Right renal pelvis (tissue), 4 donors: ENCODE measurements at regions not wholly inside any gene's neighbourhood (a gene's known extent, or its start where the extent isn't known, plus 50 kb on each side); places are given as distances from the start of the nearest gene placed in this dataset.

Source experiments
- DNase-seq, 4 donors: peaks; one replicate each; pipeline ENCODE4 v3.0.0-alpha.2; 2013; ENCODE audit warnings: low read depth in 4 of 4, low spot score in 3 of 4, missing footprints in 1 of 4

DNA sequence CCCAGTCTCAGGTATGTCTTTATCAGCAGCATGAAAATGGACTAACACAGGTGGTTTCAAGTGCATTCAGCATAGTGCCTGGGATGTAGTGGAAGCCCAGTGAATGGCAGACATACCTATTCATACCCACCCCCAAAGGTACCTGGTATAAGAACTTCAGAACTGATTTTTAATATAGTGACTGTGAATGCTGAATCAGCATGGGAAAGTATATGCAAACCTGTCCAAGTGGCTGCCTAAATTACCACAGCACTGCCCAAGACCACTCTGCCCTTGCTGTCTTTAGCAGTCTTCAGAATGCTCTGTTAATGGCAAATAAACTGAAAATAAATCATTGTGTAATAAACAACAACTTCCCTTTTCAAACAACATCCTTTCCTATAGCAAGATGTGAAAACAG is 312.1 kb downstream of the GPAM start:
- no peak for DNase-seq

DNA sequence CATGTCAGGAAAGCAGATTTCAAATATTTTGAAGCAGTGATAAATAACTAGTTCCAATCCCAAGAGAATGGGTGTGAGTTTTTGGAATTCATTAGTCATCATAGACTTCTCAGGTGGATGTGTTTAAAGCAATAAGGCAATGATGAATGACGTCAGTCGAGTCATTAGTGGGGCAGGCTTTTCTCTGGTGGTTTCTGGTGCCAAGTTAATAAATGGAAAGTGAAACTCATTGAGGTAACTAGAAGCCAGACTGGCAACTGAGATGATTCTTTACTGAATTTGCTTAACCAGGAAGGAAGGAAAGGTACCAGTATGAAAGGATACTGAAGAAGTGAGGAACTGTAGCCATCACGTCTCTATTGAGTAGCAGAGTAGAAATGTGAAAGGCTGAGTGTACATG is 311.0 kb downstream of the GPAM start:
- DNase-seq: no peak

DNA sequence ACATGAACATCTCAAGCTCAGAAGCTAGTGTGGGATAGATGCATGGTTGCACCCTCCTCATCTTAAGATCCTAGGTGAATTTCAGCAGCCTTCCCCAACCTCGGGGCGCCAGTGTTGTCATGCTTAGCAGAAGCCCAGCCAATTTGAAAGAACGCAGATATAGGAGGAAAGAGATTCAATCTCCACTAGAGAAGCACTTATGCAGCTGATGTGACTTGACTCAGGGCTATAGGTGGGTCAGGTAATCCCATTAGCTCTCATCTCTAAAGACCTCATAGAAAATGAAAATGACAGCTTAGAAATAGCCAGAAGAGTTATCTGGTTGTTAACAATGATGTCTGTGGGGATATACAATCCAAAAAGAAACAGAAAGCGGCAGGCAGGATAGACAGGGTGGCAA is 310.5 kb downstream of the GPAM start:
- DNase-seq: no peak

DNA sequence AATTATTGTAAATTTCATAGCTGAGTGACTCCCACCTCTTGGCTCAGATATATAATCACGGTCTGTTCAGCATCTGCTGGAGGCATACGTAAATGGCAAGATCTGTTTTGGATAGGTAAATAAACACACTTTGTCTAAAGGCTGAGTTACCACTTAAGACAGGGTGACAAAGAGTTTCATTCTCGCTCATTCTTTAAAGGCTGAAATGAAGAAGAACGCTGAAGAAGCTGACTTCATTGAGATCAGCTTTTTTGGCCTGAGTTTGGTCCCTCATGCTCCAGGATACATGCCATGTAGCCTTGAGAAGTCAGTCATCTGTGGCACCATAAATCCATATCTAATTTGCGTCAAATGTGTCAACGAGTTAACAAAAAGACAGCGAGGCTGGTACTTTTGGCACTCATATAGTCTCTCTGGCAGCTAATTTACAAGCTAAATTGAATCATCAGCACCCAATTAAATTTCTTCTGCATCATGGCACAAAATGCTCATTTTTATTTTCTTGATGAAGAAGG is 309.9 kb downstream of the GPAM start:
- DNase-seq: no peak

DNA sequence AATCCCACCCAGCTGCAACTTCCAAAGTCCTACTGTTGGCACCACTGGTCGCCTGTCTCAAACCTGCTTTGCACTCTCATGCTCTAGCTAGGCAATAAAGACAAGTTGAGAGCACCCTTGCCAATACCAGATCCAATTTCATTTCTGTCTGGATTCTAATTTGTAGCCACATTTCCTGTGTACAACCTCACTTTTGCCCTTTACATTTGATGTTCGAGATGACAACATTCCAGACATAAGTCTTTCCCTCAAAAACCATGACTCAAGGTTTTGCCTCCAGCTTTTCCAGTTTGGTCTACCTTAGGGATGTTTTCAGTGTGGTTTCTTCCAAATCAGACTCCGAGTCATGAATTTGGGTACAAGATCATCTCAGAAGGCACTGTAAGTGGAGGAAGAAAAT is 309.0 kb downstream of the GPAM start:
- no peak for DNase-seq

DNA sequence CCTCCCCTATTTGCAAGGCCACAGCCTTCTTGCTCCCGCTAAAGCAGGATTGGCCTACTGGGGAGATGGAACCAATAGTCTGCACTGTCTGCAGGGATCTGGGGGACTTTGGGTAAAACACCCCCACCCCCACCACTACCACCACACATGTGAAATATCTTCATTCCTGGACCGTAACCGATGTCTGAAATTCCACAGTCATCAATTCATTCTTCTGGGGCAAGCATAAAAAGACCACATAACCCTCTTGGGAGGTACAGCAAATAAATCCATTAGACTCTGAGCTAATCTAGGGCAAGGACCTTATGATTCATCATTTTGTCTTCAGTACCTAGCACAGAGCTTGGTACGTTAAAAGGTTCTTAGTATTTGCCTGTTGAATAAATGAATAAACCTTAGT is 307.8 kb downstream of the GPAM start:
- DNase-seq: no peak

DNA sequence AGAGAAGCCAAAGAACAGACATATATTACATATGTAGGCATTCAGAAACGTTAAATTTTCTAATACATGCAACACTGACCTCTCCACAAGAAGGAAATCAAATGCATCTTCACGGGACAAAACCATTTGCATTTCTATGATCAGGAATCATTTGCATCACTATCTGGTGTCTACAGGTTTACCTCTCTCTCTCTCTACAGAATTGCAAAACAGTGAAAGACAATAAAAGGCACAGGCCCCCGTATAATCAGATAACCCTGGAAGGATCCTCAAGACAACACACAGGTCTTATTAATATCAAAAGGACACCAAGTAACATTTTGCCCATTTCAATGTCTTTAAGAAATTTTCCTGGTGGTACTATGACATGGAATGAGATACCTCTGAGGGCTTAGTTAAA is 306.3 kb downstream of the GPAM start:
- DNase-seq: no peak

DNA sequence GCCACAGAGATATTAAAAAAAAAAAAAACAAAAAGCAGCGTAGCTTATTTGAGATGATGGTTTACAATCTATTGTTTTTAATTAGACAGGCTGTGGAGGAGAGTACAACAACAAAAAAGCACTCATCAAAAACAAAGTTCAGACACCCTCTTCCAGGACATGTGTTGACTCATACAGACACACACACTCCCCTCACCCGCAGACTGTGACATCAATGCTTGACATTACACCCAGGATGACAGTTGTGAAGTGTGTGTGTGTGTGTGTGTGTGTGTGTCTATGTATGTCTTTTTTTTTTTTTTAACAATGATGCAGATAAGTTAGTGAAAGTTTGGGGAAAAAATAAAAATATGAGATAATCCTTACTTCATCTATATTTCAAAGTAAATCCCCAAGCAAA is 303.6 kb downstream of the GPAM start:
- DNase-seq: no peak

DNA sequence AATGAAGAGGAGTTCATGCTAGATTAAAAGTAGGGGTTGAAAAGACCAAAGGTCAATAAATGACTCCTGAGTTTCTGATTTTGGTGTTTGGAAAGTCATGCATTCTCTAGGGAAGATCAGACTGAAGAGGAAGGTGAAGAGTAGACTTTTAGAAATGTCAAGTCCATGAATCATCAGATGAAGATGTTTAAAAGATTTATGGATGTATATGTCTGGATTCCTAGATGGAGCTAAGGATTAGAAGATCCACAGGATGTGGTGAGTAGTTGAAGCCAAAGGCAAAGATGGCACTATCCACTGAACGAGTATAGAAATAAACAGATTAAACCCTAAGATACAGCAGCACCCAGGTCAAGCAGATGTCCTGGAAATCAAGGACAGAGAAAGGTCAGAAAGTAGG is 298.5 kb downstream of the GPAM start:
- DNase-seq: no peak

DNA sequence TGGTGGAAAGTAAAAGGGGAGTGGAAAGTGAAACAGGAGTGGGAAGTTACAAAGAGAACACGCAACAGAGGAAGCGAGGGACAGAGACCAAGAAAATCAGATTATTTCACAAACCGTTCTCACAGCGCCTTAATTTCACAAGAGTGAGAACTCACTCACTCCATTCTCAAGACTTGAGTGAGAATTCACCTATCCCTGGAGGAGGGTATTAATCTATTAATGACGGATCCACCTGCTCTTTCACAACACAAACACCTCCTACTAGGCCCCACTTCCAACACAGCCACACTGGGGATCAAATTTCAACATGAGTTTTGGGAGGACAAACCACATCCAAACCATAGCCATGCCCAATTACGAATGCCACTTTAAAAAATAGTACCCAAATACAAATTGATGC is 297.6 kb downstream of the GPAM start:
- DNase-seq: no peak

DNA sequence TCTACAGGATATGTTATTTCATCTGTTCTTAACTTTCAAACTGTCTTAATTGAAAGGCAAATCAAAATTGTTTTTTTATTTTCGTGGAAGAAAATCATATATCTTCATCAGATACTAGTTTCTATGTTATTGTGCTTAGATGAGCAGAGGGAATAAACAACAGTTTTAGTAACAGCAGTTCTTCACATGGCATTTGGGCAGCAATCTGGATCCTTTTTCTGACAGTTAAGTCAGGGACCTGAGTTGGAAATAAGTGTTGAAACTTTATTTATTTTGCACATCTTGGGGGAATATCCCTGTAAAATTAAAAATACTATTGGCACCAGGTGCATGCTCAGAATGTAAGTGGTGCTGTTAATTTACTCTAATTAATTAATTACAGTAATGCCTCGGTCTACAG is 296.3 kb downstream of the GPAM start:
- DNase-seq: no peak

DNA sequence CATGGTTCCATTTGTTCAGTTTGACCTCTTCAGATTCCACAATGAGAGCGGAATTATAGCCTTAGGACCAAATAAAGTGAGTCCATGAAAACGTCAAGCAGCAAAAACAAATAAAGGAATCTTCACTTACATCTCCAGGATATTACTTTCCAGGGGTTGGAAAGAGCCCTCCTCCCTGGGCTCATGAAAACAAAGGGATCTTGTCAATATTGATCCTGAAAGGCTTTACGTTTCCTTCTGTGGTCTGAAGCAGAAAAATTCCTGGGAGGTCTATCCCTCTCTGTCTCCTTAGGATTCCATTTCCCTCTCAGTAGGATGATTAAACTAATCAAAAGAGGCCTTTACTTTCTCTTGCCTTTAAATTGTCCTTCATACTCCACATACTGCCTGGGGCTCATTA is 293.5 kb downstream of the GPAM start:
- no peak for DNase-seq

DNA sequence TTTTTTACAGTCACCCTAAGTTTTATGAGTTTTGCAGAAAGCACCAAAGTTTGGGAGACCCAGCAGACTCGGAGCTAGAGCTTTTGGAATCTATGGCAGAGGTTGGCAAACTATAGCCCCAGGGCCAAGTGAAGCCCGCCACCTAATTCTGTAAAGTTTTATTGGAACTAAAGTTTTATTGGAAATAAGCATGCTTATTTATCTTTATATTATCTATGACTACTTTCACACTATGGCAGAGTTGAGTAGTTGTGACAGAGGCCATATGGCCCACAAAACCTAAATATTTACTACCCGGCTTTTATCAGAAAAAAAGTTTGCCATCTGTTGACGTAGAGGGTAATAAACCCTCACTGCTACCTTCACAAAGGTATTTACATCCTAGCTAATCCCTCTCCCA is 267.6 kb downstream of the GPAM start:
- DNase-seq: no peak

DNA sequence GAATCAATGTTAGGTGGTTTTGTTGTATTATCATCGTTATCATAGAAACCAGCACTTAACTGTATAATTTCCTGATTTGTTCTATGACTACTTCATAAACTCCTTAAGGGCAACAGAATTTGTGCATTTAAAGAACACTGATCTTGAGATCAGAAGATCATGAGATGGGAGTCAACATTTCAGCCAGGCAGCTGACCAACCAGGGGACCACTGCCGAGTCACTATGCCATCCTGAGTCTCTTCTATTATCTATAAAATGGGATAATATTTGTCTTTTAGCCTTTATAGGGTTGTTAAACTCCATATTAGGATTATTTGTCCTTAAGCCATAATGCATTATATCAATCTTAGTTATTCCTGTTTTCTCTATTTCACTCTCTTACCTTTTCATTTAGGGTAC is 261.7 kb downstream of the GPAM start:
- DNase-seq: no peak

DNA sequence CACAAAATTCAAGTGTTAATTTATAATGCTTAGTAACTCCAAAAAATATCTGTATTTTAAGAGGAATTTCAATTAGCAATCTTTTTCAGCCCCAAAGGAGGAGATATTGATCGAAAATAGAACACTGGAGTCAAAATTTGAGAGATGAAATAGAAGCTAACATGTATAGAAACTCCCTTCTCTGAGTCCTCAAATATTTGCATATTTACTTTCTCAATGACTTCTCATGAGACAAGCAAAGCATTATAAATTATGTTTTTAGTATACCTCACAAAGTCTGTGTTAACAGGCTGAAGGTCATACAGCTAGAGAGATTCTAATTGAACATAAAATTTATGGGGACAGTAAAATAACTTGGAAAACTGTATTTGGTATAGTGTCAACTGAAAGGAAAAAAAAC is 260.5 kb downstream of the GPAM start:
- no peak for DNase-seq

DNA sequence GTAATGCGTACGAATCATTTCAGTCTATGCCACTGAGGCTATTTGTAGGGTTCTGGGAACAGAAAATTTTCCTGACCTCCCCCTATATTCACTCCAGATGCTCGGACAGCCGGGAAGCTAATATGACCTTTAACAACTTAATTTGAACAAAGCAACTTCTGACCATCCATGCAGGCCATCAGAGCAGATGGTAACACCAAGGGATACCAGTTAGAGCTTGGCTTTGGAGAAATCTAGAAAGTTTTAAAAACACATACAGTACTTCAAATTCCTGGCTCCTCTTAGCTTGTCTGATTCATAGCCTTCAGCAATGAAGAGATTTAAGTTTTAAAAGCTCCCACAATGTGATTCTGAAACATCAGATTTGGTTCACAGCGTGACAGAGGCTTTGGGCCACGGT is 257.3 kb downstream of the GPAM start:
- DNase-seq: no peak

DNA sequence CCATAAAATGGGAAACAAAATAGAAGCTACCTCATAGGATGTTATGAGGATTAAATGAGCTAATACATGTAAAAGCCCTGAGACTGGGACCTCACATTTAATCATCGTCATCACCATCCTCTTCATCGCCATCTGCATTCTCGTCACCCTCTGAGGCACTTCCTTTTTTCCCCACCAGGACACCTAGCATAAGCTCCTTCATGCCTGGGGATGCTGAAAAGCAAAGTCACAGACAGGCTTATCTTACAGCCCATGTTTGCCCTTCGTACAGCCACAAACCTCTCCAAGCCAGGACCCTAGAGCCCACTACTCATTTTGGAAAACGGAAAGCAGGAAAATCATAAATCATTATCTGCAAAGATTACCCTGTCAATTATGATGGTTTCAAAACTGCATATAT is 249.6 kb downstream of the GPAM start:
- no peak for DNase-seq

DNA sequence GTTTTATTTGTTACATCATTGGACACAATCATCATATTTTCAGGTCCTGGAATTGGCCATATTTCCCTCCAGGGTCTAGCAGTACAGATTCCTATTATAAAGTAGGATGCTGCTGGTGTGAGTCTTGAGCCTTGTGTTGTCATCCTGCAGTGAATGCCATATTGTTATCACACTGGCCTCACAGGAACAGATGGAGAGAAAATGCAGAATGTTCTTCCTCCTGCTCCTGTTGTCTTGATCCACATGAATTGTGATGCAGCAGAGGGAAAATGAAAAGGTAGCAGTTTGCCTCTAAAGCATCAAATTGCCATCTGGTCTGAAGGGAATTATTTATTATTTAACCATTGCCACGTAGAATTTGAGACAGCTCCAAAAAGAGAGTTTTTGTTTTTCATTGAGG is 248.6 kb downstream of the GPAM start:
- DNase-seq: no peak

DNA sequence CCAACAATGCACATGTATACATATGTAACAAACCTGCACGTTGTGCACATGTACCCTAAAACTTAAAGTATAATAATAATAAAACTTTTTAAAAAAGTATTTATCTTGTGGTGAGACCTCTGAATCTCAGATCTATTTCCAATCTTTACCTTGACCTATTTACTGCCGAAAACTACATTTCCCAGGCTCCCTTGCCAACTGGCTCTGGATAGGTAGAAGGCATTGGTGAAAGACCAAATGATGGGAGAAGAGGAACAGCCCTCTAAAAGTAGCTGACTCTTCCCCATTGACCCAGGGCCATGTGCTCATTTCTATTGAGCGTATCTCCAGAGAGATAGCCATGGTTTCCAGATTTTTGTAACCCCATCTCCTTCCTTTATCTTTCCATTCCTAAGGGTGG is 247.4 kb downstream of the GPAM start:
- DNase-seq: no peak

DNA sequence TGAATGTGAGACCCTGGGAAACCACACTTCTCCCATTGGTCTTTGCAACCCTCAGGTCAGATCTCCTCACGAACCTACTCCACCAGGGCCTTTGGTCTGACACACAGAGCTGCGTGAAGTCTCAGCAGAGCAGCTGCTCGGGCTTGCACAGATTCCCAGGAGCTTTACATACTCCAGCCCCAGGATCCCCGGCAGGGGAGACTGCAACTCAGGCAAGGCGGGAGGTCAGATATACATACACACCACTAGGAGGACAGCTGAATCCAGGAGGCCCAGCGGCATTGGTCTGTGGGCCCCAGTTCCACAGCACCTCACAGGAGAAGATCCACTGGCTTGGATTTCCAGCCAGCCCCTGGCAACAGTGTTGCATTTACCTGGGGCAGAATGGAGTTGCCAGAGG is 239.2 kb downstream of the GPAM start:
- no peak for DNase-seq

DNA sequence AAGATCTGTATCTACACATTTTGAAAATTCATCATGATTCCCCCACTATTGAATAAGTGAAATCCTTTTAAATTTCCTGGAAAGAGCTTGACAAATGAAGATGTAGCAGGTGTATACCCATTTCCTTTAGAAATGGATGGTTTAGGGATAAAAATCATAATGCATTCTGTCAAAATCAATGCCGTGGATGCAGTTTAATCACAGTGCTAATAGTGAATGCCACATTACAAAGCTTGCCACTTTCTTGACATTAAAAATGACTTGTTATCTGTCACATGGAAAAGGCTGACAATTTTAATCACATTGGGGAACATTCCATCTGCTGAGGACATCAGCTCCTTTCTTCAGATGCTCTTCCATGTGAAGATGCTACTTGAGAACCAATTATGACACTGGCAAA is 229.6 kb downstream of the GPAM start:
- no peak for DNase-seq

DNA sequence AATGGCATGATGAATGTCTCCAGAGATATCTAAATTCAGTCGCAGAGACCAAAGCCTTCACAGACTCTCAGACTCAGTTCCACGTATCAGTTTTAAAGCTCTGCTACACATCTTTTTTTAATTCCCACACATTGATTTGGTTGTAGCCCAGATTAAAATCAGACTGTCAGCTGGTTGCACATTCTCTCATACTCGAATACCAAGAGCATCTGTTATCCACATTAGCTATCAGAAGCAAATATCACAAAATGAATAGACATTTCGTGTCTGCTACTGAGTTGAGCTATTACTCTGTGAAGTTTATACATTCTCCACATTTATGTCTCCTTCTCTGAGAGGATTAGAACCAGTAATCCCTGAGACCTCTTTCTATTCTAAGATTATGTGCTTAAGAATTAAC is 229.2 kb downstream of the GPAM start:
- DNase-seq: no peak

DNA sequence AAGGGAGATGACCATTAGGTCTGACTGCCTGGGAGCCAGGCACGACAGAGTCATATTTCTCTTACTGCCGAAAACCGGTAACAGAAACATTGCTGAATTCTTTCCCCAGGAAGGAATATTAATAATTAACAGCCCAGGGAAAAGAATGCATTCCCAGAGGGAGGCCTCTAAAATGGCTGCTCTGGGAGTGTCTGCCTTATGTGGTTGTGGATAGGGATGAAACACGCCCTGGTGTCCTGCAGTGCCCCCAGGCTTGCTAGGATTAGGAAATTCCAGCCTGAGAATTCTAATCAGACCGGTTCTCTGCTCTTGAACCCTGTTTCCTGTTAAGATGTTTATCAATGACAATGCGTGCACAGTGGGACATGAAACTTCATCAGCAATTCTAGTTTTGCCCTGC is 226.7 kb downstream of the GPAM start:
- no peak for DNase-seq

DNA sequence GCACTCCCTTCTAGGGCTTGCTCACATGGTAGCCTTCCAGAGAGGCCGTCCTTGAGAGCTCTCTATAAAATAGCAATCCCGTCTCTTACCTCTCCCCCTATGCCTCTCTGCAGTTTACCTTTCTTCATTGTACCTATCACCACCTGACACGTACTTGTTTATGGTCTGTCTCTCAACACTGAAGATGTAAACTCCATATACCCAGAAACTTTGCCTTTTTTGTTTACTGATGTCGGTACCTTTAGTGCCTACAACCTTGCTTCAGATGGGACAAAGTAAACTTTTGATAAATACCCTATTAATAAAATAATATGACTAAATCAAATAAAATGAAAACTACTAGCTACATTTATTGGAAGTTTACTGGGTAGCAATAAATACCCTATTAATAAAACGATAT is 220.6 kb downstream of the GPAM start:
- DNase-seq: no peak
